ENCODE measurements at regions not wholly inside any gene's neighbourhood (a gene's known extent, or its start where the extent isn't known, plus 50 kb on each side); places are given as distances from the start of the nearest gene placed in this dataset.
"Not testable (repeated sequence)": the region's sequence is repeated elsewhere in the genome, so short reads cannot be mapped to it uniquely, and the experiment has no call there.

DNA sequence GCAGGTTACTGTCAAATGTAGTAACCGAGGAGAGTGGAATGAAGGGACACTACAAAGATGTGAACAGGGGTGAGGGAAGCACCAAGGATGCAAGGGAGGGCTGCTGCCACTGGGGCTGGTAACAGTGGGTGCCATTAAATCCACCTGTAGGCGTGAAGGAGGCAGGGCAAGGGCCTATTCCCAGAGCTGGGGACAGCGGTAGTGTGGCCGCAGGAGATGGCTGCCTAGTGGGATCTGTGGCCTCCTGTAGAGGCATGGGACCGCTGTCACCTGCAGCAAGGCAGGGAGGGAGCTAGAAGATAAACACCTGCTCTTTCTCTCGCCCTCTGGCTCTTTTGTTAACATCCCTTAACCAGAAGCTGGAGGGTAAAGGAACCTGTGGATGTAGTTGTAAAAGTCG is 80.5 kb upstream of the CNIH3 start:
- DNase-seq (ENCODE audit: low read depth), result no peak

DNA sequence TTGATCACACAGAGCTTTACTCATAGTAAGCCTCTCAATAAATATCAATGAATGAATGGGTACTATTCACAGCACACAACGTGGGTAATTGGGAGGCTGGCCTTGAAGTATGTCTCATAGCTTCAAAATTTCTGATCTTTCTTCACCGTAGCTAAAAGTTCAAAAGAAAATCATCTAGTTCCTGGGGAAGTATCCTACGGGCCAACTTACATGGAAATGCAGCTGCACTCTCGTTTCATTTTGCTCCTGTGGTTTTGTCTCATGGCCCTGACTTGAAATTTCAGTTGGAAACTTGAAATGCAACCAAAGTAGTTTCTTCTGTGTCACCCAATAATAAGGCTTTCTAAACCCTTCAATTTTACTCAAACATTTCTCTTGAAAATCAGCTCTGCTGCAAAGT is 76.1 kb upstream of the CNIH3 start:
- no peak for DNase-seq (ENCODE audit: low read depth)

DNA sequence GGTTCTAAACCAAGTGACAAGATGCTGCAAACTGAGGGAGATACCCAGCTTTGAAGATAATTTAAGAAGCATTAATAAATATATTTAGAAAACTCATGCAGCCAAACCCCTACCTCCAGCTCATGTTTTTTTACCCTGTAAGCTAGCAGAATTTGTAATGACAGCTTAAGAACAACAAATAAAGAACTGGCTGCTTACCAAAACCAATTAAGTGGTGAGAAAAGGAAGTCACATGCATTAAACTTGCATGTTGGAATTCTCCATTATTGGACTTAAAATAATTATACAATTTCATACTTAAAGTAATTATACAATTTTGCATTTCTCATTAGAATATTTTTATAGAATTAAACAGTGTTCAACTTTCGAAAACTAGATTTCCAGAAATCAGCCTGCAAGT is 75.6 kb upstream of the CNIH3 start:
- no peak for DNase-seq (ENCODE audit: low read depth)

GRCh38 chr1:224541072-224541790 is 74.9 kb upstream of the CNIH3 start:
- no peak for DNase-seq (ENCODE audit: low read depth)

- DNase-seq (ENCODE audit: low read depth), result no peak
These were observed 74.1 kb upstream of the CNIH3 start for GRCh38 chr1:224541901-224542630.

DNA sequence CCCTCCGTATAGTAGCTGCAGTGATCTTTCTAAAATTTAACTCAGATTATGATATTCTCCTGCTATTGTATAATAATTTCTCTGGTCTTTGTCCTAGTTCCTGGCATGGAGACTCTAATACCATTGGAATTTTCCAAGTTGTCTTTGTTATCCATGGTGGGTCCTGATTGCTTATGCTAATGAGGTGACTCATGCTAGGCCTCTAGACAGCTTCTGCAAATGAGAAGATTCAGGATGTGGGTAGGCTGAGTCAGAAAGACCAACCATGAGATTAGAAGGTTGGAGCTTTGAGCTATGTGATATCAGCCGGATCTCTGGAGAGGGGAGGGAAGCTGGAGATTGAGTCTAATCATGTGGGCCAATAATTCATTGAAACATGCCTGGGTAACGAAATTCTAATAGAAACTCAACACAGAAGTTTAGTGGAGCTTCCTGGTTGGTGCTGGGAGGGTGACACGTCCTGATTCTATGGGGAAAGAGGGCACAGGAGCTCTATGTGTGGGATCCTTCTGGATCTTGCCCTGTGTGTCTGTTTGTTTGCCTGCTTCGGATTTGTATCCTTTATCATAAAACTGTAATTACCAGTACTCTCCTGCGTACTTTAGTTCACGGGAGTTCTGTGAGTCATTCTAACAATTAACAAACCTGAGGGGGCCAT is 73.2 kb upstream of the CNIH3 start:
- no peak for DNase-seq (ENCODE audit: low read depth)

GRCh38 chr1:224543453-224543852 is 72.7 kb upstream of the CNIH3 start:
- DNase-seq (ENCODE audit: low read depth), result no peak

DNA sequence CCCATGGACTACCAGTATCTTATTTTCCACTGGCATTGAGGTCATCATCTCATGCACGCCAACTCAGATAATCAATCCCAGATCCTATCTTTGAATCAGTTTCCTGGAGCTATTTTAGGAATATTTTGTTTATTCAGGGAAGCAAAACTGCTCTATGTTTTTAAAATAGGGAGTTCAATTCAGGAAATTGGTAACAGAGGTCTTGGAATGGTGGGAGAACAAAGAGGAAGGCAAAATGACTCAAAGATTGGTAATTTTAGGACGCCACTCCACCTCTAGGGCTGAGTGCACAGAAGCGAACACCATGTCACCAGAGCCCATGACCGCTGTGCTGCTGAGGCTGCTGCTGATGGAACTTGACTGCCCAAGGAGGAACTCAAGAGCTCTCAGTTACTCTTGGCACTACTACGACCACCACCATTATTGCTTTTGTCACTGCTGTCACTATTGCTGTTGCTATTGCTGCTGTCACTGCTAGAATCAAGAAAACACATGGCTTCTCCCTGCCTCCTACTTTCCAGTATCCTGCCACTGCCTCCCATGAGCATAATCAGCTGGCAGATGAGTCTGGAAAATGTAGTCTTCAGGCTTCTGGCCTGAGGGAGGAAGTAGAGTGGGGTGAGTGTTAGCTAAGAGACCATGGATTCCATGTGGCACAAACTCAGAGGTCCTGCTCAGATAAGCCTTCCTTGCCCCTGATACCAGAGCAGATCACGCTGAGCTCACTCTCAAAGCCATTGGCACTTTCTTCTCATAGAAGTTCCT is 71.6 kb upstream of the CNIH3 start:
- DNase-seq (ENCODE audit: low read depth), result no peak

DNA sequence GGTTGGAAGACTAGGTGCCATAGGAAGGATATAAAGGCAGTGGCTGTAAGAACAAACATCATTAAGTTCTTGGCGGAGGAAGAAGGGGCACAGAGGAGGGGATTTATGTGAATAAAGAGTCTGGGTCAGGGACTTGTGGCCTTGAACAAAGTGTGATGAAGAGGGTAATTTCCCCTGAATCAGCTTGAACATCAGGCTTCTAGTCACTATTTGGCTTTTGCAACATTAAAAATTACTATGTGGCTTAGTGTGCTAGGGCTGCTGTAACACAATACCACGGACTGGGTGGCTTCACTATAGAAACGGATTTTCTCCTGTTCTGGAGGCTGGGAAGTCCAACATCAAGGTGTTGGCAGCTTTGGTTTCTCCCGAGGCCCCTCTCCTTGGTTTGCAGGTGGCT is 70.5 kb upstream of the CNIH3 start:
- DNase-seq (ENCODE audit: low read depth), result no peak

GRCh38 chr1:224548676-224549075 is 67.4 kb upstream of the CNIH3 start:
- DNase-seq (ENCODE audit: low read depth), result no peak

- DNase-seq (ENCODE audit: low read depth), result not testable (repeated sequence)
These were observed 64.9 kb upstream of the CNIH3 start for GRCh38 chr1:224551189-224551588.

- DNase-seq (ENCODE audit: low read depth), result no peak
These were observed 62.1 kb upstream of the CNIH3 start for GRCh38 chr1:224554056-224554455.

- no peak for DNase-seq (ENCODE audit: low read depth)
These were observed 61.4 kb upstream of the CNIH3 start for GRCh38 chr1:224554620-224555259.

DNA sequence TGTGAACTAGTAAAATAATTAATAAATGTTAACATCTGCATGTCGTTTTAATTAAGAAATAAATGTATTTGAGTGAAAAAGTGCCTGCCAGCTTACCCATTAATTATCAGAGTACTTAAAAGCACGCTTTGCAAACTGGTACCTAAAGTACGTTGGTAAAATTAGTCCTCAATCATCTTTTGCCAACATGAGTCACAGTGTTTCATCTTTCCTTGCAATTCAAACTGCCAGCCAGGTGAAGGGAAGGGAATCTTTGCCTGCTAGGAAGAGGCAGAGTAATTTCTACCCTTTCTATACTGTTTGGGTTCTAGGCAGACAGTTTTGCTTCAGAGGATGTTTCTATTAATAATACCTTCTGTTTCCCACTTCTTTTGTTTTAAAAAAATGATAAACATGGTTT is 57.2 kb upstream of the CNIH3 start:
- no peak for DNase-seq (ENCODE audit: low read depth)

GRCh38 chr1:224559981-224560728 is 56.0 kb upstream of the CNIH3 start:
- DNase-seq (ENCODE audit: low read depth), result no peak

- DNase-seq (ENCODE audit: low read depth), result not testable (repeated sequence)
These were observed 53.2 kb upstream of the CNIH3 start for GRCh38 chr1:224562881-224563280.

- DNase-seq (ENCODE audit: low read depth), result no peak
These were observed 52.5 kb upstream of the CNIH3 start for GRCh38 chr1:224563666-224564065.

- DNase-seq (ENCODE audit: low read depth), result no peak
These were observed 51.5 kb upstream of the CNIH3 start for GRCh38 chr1:224564454-224565084.

- DNase-seq (ENCODE audit: low read depth), result no peak
These were observed 50.9 kb upstream of the CNIH3 start for GRCh38 chr1:224565186-224565585.

DNA sequence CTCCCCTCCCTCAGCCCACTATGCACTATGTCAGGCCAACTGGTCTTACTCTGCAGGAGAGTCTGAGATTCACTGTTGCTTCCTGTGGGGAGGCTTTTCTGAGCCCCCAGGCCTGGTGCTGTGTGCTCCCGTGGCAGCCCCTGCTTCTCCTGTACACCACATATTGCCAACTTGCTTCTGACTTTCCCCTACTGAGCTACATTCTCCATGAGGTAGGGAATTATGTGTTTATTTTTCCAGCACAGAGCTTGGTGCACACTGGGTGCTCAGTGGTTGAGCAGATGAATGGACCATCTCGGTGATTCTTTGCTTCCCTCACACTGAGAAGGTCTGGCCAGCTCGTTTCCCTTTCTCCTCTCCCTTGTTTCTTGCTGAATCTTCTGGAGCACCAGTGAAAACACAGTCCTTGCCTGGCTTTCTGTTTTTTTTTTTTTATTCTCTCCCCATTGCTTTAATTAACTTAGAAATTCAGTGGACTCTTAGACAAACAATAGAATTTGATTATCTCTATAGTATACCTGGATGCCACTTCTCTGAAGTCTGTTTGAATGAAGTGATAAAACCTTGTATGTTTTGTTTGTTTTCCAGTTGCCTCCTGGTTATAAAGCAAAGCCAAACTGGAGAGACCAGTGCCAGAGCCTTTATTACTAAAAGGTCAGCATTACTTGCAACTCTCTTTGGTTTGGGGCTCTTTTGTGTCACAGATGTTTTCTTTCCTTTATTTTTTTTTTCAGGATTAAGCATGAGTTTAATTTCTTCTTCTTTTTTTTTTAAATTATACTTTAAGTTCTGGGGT is 50.3 kb upstream of the CNIH3 start:
- no peak for DNase-seq (ENCODE audit: low read depth)
